Motor neuron (in vitro differentiated cells): ENCODE measurements at regions not wholly inside any gene's neighbourhood (a gene's known extent, or its start where the extent isn't known, plus 50 kb on each side); places are given as distances from the start of the nearest gene placed in this dataset.
"Not testable (repeated sequence)": the region's sequence is repeated elsewhere in the genome, so short reads cannot be mapped to it uniquely, and the experiment has no call there.

ENCODE experiments used
- ATAC-seq, 8 experiments: fragments of 200-7000 bp; cut with Tn5 transposase; replicated peaks in 6 of 8; 2 replicates each; pipeline ENCODE4 v1.8.0; 2021; ENCODE audit warnings: mild to moderate bottlenecking in 8 of 8, moderate library complexity in 8 of 8
- H3K27ac ChIP-seq, 2 donors: fragments of 250-450 bp; sonication (Bioruptor Pico); 2 replicates each; pipeline ENCODE4 v1.9.0; 2021; ENCODE audit warnings: antibody characterized with exemption in 2 of 2, mild to moderate bottlenecking in 2 of 2, moderate library complexity in 1 of 2
- H3K4me1 ChIP-seq, 2 donors: fragments of 250-450 bp; sonication (Bioruptor Pico); replicated peaks in 1 of 2; 2 replicates each; pipeline ENCODE4 v1.6.1; 2021; ENCODE audit warnings: antibody characterized with exemption in 2 of 2, mild to moderate bottlenecking in 2 of 2, moderate library complexity in 1 of 2
- H3K4me3 ChIP-seq, 5 donors: fragments of 250-450 bp; sonication (Bioruptor Pico); 2 replicates each; pipeline ENCODE4 v1.9.0; 2021; ENCODE audit warnings: antibody characterized with exemption in 5 of 5, mild to moderate bottlenecking in 5 of 5, moderate library complexity in 4 of 5
- WGBS, 10 experiments: fragments of 450-650 bp; shearing (Covaris generic); methylation state at CpG; one replicate each; pipeline ENCODE4 v1.0.0; 2022; 5-methylcytosine and 5-hydroxymethylcytosine counted together
- in situ Hi-C, 9 experiments: fragments of 400-800 bp; cut with MboI; loops; one replicate each; pipeline ENCODE4 v1.15.0; 2021; ENCODE audit warnings: low sequenced_read_pairs in 9 of 9, low pct_unique_long_range_greater_than_20kb in 2 of 9; ENCODE audit not compliant: unreplicated experiment in 9 of 9

DNA sequence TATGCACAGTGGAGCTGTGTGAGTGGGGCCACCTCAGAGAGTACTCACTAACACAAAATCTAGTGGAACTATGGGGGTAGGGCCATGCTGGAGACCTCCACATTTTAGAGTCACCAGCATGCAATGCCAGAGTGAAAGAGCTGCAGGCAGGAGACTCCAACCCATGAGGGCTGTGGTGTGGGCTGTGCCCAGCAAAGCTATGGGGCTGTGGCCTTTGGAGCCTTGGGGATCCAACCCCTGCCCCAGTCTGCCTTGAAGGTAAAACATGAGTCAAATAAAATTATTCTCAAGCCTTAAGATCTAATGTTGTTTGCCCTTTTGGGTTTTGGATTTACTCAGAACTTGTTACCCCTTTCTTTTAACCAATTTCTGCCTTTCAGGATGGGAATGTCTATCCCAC lies 163.8 kb upstream of the ZNF658 start:
- H3K4me3 ChIP-seq, ATAC-seq, in situ Hi-C loops, H3K4me1 ChIP-seq, H3K27ac ChIP-seq: not testable (repeated sequence)

DNA sequence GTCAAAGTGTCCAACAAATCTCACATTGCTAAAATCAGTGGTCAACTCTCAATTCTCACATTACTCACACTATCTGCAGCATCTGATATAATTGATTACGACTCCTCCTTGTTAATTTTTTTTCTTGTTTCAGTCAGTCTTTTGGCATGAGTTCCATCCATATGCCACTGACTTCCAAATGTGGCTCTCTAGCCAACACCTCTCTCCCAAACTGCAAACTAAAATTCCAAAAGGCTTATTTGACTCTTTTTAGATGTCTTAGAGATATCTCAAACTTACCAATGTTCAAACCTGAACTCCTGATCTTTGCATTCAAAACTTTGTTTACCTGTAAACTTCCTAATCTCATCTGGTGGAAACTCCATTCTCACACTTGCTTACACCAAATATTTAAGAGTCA lies 162.1 kb upstream of the ZNF658 start:
- H3K4me3 ChIP-seq, in situ Hi-C loops: not testable (repeated sequence)

GRCh38 chr9:66740136-66740535 lies 160.4 kb upstream of the ZNF658 start:
- H3K27ac ChIP-seq, H3K4me1 ChIP-seq, in situ Hi-C loops, H3K4me3 ChIP-seq, ATAC-seq: not testable (repeated sequence)
- WGBS, 10 experiments = no CpG with 5 or more reads among the region's 4 CpGs

More for the DNA sequence above, 162.1 kb upstream of the ZNF658 start:
- not testable (repeated sequence) for H3K27ac ChIP-seq, ATAC-seq, H3K4me1 ChIP-seq
- no CpG with 5 or more reads among the region's 1 CpG for WGBS, 10 experiments

DNA sequence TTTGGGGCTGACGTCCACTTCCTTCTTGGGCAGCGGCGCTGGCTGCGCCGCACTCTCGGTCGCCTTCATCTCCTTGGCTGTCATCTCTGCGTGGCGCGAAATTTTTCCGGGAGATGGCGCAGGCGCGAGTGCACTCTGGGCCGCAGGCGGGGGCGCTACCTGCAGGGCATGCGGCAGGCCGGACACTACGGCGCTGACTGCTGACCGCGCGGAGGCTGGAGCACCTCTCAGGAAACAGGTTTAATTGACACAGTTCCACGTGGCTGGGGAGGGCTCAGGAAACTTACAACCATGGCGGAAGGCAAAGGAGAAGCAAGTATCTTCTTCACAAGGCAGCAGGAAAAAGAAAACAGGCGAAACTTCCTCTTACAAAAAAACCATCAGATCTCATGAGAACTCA lies 154.7 kb upstream of the ZNF658 start:
- WGBS, 10 experiments = no CpG with 5 or more reads among the region's 27 CpGs
- H3K4me3 ChIP-seq, ATAC-seq, in situ Hi-C loops, H3K4me1 ChIP-seq, H3K27ac ChIP-seq: not testable (repeated sequence)

DNA sequence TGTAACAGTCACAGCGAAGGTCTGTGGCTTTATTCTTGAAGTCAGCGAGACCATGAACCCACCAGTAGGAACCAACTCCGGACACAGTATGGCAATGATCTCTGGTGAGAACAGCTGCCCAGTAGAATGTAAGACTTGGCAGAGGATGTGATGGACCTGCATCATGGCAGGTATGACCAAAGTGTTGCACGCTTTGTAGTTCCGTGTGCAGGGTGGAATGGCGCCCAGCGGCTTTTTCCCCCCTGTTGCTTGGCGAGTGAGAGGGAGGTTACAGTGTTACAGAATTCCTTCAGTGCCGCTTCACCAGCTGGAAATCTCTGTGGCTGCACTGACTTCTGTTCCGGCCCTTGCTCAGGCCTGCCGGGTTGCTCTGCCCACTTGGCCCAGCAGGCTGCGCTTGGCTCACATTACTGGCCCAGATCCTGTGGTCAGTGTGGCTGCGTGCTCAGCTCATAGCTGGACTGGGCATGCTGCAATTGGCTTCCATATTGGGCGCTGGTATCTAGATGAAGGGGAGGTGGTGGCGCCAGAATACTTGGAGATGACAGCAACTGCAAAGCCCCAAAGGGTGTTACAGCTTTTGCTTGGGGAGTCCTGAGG lies 148.1 kb upstream of the ZNF658 start:
- H3K4me1 ChIP-seq, H3K4me3 ChIP-seq, in situ Hi-C loops, H3K27ac ChIP-seq: not testable (repeated sequence)
- WGBS, 10 experiments = no CpG with 5 or more reads among the region's 15 CpGs
- peak in 1 of 8 experiments; percentile 33 for ATAC-seq

DNA sequence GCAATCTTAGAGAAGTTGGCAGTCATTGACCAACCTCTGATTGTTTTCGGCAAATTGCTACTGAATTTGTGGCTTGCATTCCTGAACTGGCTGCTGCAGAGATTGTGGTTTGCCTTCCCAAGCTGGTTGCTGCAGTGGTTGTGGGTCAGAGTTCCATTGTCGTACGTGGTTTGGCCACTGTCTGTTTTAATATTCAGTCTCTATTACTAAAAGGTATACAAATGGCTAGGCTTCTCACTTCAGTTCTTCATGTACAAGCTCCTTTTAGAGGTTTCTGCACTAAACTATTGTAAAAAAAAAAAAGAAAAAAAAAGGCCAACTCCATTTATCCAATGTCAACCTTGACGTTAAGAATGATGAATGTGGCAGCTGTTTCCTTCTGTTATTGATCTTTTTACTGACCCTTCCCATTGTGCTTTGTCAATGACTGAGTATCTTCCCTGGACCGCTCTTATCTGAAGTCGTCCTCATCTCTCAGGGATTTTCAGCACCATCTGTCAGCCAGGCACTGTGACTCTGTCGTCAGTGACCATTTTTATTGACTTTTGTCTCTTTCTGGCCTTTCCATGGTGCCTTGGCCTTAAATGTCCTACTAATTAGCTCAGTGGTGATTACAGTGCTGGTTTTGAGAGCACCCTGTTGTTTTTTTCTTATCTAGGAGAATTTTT lies 140.6 kb upstream of the ZNF658 start:
- in situ Hi-C loops, H3K4me3 ChIP-seq, H3K27ac ChIP-seq, H3K4me1 ChIP-seq: not testable (repeated sequence)
- WGBS, 10 experiments = no CpG with 5 or more reads among the region's 7 CpGs
- peak in 5 of 8 experiments; percentile 90 to 100 (median 93) for ATAC-seq

DNA sequence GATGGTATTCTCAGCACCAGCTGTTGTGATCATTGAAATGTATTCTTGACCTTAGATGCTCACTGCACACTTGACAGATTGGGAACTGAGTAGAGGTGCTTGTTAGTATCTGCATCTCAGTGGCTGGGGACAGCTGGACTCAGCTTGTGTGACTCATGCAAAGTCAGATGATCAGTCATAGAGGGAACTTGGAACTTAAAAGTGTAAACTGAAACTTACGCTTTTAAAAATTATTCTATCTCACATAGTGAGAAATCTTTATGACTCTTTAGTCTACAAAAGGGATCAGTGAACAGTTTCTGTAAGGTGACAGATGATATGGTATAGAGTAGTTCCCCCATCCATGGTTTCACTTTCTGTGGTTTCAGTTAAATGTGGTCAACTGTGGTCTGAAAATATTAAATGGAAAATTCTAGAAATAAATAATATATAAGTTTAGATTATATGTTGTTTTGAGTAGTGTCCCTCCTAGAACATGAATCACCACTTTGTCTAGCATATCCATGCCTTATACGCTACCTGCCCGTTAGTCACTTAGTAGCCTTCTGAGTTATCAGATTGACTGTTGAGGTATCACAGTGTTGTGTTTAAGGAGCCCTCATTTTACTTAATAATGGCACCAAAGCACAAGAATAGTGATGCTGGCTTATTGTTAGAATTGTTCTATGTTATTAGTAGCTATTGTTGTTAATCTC lies 135.6 kb upstream of the ZNF658 start:
- H3K27ac ChIP-seq, H3K4me1 ChIP-seq, in situ Hi-C loops, H3K4me3 ChIP-seq: not testable (repeated sequence)
- ATAC-seq = peak in 5 of 8 experiments; percentile 35 to 62 (median 47)
- no CpG with 5 or more reads among the region's 3 CpGs for WGBS, 10 experiments

DNA sequence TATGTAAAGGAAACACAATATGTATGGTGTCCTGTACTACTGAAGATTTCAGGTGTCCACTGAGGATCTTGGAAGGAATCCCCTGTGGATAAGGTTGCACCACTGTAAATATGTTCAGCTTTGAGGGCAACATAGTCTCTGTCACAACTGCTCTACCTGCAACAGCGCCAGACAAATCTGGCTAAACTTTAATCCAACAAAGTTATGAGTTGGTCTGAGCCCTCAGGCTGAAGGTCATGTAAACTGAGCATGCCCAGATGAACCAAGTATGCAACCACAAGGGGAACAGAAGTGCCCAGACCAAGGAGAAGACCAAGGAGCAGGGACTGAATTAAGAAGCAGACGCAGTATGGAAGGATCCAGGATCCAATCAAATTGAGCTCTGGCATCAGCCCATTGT lies 135.0 kb upstream of the ZNF658 start:
- in situ Hi-C loops, H3K27ac ChIP-seq, H3K4me1 ChIP-seq, ATAC-seq, H3K4me3 ChIP-seq: not testable (repeated sequence)
- WGBS, 10 experiments = no CpG with 5 or more reads among the region's 2 CpGs

GRCh38 chr9:66771504-66771903 lies 129.0 kb upstream of the ZNF658 start:
- not testable (repeated sequence) for ATAC-seq

GRCh38 chr9:66774618-66775017 lies 125.9 kb upstream of the ZNF658 start:
- ATAC-seq, in situ Hi-C loops, H3K4me3 ChIP-seq, H3K27ac ChIP-seq, H3K4me1 ChIP-seq: not testable (repeated sequence)
- no CpG with 5 or more reads among the region's 8 CpGs for WGBS, 10 experiments

More at GRCh38 chr9:66771504-66771903, 129.0 kb upstream of the ZNF658 start:
- in situ Hi-C loops, H3K27ac ChIP-seq, H3K4me1 ChIP-seq, H3K4me3 ChIP-seq: not testable (repeated sequence)
- WGBS, 10 experiments = no CpG with 5 or more reads among the region's 2 CpGs

DNA sequence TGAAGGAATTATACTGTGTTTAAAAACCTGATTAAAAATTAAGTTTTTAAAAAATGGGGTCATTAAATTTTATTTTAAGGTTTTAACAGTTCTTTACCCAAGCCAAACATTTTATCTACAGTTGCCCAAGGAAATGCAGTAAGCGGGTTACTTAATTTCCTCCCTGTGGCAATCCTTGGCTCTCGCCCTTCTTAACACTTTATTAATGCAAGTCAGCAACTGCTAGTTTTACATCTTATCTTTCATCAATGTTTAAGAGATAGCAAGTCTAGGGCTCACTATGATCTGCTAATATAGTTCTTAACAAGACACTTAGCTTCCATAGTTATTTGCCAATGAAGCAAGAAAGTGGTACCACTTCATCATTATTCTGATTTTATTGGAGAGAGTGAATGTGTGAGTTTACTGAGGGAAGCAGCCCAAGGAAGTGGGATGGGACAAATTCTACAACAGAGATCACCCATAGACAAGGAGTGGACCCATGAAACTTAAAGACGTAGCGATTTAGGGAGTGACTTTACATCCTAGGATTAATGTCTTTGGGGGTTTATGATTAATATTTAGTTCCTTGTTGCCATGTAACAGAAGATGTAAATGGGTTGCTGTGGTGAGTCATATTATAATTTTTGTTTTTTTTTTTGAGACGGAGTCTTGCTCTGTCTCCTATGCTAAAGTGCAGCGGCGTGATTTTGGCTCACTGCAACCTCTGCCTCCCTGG lies 120.4 kb upstream of the ZNF658 start:
- in situ Hi-C loops, H3K4me3 ChIP-seq, H3K4me1 ChIP-seq, H3K27ac ChIP-seq: not testable (repeated sequence)
- WGBS, 10 experiments = no CpG with 5 or more reads among the region's 7 CpGs
- peak in 3 of 8 experiments; percentile 39 to 54 (median 42) for ATAC-seq

DNA sequence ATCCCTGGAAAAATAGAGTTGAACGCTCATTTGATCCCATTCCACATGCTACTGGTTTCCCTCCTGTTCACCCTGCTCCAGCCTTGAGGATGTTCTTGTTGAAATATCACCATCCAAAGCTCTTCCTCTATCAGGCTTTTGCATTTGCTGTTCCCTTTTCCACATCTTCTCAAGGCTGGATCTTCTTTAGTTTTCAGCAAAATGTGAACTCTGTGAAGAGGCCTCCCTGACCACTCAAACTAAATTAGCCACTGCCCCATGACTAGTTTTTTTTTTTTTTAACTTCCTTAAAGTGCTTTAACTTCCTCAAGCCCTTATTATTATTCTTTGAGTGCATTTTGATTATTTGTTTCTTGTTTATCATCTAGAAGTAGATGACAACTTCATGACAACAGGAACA lies 119.3 kb upstream of the ZNF658 start:
- no CpG with 5 or more reads among the region's 1 CpG for WGBS, 10 experiments
- ATAC-seq, H3K4me3 ChIP-seq, H3K27ac ChIP-seq, in situ Hi-C loops, H3K4me1 ChIP-seq: not testable (repeated sequence)

GRCh38 chr9:66782010-66782409 lies 118.5 kb upstream of the ZNF658 start:
- ATAC-seq, H3K4me3 ChIP-seq, H3K4me1 ChIP-seq, H3K27ac ChIP-seq, in situ Hi-C loops: not testable (repeated sequence)
- no CpG with 5 or more reads among the region's 6 CpGs for WGBS, 10 experiments
